ENCODE measurements at regions not wholly inside any gene's neighbourhood (a gene's known extent, or its start where the extent isn't known, plus 50 kb on each side); places are given as distances from the start of the nearest gene placed in this dataset.

GRCh38 chr15:38904298-38904697 lies 339.7 kb upstream of the RASGRP1 start:
- CTCF ChIA-PET, result no interaction called here
- Histone ChIP-seq H3K4me3 (ENCODE audit: low read depth, low read length, poor library complexity, severe bottlenecking) (no peak overlapping the region), H3K4me1 (ENCODE audit: insufficient read depth, low read length, poor library complexity, severe bottlenecking) (no peaks in the 10 kb centered on the region), H3K27ac (ENCODE audit: low read depth, low read length, poor library complexity, severe bottlenecking) (no peak overlapping the region), H3K9me3 (ENCODE audit: low read depth, low read length, poor library complexity, severe bottlenecking) (no peaks in the 10 kb centered on the region), H3K36me3 (ENCODE audit: insufficient read depth, low read length, poor library complexity, severe bottlenecking) (no peaks in the 10 kb centered on the region), H3K27me3 (replicated peaks; ENCODE audit: insufficient read depth, low read depth, low read length, poor library complexity) (peaks cover 7% of the 10 kb centered on the region)
- TF ChIP-seq EZH2 (IDR thresholded peaks at IDR 0.05; ENCODE audit: borderline replicate concordance, low read depth, low read length, poor library complexity, severe bottlenecking) (no peak), CTCF (conservative IDR thresholded peaks at IDR 0.05; ENCODE audit: low read depth, low read length) (no peak)
- no peak for DNase-seq (ENCODE audit: low spot score)
- no TSS peak for BruUV-seq (replicated peaks)
- intact Hi-C loops (cut with micrococcal nuclease; ENCODE audit: unreplicated experiment), result no loop called here
- POLR2A ChIA-PET (ENCODE audit: low non-redundant PET), result no interaction called here

GRCh38 chr15:38905632-38906031 lies 341.0 kb upstream of the RASGRP1 start:
- TF ChIP-seq EZH2 (IDR thresholded peaks at IDR 0.05; ENCODE audit: borderline replicate concordance, low read depth, low read length, poor library complexity, severe bottlenecking) (no peak), CTCF (conservative IDR thresholded peaks at IDR 0.05; ENCODE audit: low read depth, low read length) (no peak)
- H3K27me3 ChIP-seq (replicated peaks; ENCODE audit: insufficient read depth, low read depth, low read length, poor library complexity), result peaks cover 7% of the 10 kb centered on the region
- H3K36me3 ChIP-seq (ENCODE audit: insufficient read depth, low read length, poor library complexity, severe bottlenecking), result no peaks in the 10 kb centered on the region
- intact Hi-C loops (cut with micrococcal nuclease; ENCODE audit: unreplicated experiment), result no loop called here
- H3K9me3 ChIP-seq (ENCODE audit: low read depth, low read length, poor library complexity, severe bottlenecking), result no peaks in the 10 kb centered on the region
- CTCF ChIA-PET, result no interaction called here
- no peak overlapping the region for H3K27ac ChIP-seq (ENCODE audit: low read depth, low read length, poor library complexity, severe bottlenecking)
- BruUV-seq (replicated peaks), result no TSS peak
- H3K4me3 ChIP-seq (ENCODE audit: low read depth, low read length, poor library complexity, severe bottlenecking), result no peak overlapping the region
- no peaks in the 10 kb centered on the region for H3K4me1 ChIP-seq (ENCODE audit: insufficient read depth, low read length, poor library complexity, severe bottlenecking)
- DNase-seq (ENCODE audit: low spot score), result no peak
- POLR2A ChIA-PET (ENCODE audit: low non-redundant PET), result no interaction called here

- Histone ChIP-seq H3K27ac (ENCODE audit: low read depth, low read length, poor library complexity, severe bottlenecking) (no peak overlapping the region), H3K4me1 (ENCODE audit: insufficient read depth, low read length, poor library complexity, severe bottlenecking) (no peaks in the 10 kb centered on the region), H3K36me3 (ENCODE audit: insufficient read depth, low read length, poor library complexity, severe bottlenecking) (no peaks in the 10 kb centered on the region), H3K9me3 (ENCODE audit: low read depth, low read length, poor library complexity, severe bottlenecking) (no peaks in the 10 kb centered on the region), H3K4me3 (ENCODE audit: low read depth, low read length, poor library complexity, severe bottlenecking) (no peak overlapping the region), H3K27me3 (replicated peaks; ENCODE audit: insufficient read depth, low read depth, low read length, poor library complexity) (no peaks in the 10 kb centered on the region)
- CTCF ChIA-PET, result no interaction called here
- POLR2A ChIA-PET (ENCODE audit: low non-redundant PET), result no interaction called here
- TF ChIP-seq CTCF (conservative IDR thresholded peaks at IDR 0.05; ENCODE audit: low read depth, low read length) (no peak), EZH2 (IDR thresholded peaks at IDR 0.05; ENCODE audit: borderline replicate concordance, low read depth, low read length, poor library complexity, severe bottlenecking) (no peak)
- no TSS peak for BruUV-seq (replicated peaks)
- intact Hi-C loops (cut with micrococcal nuclease; ENCODE audit: unreplicated experiment), result loop anchor here (10.0 kb wide), 1 partner anchor 64 kb away; no protein-coding TSS in a partner anchor
- no peak for DNase-seq (ENCODE audit: low spot score)
These were observed 356.4 kb upstream of the RASGRP1 start for GRCh38 chr15:38920966-38921365.
